NCI-H2107 treated with DMSO at 0.1 percent for 48 hours (cell line): ENCODE measurements at regions not wholly inside any gene's neighbourhood (a gene's known extent, or its start where the extent isn't known, plus 50 kb on each side); places are given as distances from the start of the nearest gene placed in this dataset.

Experiments used
- DNase-seq: peaks from one replicate; lab custom pipeline; 2025; ENCODE audit not compliant: unreplicated experiment; lab: John Stamatoyannopoulos, UW

DNA sequence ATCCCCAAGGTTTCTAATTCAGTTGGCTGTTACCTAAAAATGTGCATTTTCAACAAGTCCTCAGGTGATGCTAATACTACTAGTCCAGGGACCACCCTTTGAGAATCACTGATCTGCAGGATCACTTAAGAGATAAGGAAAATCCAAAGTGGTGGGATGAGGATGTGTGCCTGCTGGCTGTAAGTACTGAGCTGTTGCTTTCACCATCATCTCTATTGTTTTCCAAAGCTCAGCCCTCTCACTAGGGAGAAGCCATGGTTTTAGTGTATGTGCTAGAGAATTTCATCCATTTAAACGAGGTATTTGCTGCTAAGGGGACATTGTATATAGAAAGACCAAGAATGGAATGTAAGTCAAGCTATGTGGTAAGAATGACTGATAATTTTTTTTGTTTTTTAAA, 202.3 kb downstream of the KIF21A start:
- no peak for DNase-seq

DNA sequence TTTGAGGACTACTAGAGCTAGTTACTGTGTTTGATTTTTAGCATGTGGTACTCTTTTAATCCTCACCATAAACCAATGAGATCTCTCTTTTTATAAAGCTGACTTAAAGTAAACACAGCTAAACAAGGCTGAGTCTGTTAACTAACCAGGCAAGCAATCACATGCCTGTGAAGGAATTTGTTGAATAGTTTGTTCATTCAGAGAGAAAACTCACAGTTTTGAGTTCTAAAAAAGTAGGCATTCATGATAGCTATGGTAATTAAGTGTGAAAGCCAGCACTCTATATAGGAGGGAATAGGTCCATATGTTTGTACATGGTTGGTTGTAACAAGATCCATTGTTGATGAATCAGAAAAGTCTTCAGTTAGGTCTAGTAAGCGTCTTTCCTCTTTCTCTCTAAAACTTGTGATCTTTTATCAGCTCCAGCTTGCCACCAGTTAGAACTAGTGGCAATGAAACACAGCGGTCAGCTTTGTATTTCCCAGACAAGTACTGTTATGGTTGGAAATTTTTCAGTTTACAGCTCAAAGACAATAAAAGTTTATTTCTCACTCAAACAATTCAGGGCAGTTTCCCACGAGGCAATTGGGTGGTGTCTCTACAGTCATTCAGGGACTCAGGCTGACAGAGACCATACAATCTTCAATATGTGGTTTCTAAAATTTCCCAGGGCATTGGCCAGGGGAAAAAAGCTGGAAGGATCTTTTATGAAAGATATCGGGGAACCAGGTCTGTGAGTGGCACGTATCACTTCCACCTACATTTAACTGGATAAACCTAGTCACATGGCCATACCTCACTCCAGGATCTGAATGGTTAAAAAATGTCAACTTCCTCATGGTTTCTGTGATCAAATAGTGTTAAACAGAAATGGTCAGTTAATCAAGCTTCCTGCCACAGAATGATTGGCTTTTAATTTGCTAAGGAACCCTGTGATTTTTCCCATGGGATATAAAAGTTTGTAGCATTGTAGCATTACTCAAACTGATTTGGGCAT, 203.1 kb downstream of the KIF21A start:
- DNase-seq, result no peak

DNA sequence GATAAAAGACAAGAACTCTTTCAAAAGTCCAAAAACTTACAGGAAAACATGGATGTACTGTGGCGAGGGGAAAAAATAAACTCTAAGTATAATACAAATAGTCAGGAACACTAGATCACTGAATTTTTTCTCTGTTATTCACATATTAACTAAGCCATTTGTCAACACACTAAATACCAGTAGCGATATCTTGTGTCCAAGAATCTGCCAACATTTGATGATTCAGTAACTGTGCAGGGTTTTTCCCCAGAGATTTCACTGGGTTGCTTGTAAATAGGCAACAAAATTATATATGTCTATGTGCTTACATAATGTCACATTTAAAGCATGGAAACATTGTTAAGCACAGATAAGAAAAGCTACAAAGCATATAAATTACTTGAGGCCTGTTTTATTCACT, 205.9 kb downstream of the KIF21A start:
- DNase-seq, result no peak

DNA sequence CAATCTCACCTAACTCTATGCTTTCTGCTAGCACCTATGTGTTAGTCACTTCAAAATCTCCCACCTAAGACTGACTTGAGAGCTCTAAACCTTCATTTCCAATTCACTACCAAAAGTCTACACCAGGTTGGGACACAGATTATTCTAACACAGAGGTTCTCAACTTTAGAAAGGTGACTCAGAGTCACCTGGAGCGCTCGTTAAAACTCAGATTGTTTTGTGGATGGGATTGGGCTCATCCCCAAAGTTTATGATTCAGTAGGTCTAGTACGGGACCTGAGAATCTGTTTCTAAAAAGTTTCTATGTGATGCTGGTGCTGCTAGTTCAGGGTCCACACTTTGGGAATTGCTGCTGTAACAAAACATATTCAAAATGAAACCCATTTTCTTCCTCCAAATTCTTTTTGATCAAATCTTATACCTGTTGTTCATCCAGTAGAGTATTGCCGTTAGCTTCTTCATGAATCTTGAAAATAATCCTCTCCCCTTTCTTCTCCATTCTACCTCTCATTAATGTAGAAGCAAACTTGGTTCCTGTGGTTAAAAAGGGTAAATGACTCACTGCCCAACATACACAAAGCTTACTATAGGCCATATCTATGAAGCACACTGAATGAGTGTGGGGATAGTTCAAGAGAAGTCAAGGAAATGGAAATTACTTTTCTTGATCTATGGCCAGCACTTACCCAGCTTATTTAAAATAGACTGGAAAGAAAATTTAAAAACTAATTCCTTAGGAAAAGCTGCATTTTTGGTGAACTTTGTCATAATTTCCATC, 206.7 kb downstream of the KIF21A start:
- no peak for DNase-seq

DNA sequence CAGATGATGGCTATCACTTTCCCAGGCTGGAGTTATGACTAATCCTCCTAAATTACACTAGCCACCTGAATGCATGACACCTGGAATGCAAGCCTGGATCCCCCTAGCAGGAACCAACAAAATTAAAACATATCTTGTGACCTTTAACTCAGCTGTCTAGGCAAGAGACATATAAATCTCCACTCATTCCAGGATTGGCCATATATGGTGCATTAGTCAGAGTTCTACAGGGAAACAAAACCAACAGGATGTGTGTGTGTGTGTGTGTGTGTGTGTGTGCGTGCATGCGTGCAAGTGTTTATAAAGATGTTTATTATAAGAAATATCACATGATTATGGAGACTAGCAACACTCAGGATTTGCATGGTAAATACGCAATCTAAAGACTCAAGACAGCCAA, 212.8 kb downstream of the KIF21A start:
- no peak for DNase-seq

DNA sequence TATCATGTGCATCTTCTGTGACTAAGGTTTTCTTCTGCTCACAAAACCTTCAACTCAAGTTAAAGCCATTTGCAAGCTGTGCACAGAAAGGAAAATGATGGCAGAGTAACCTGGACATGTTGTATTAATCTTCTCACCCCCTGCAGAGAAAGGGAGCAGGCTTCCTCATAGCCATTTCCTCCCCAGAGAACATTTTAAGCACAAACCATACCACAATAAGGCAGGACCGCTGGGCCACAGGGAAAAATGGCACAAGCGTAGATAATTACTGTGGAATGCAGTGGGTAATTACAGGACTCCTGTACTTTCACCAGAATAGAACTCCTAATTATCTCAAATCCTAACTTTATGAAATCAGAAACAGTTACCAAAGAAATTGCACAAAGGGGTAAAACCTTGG, 215.7 kb downstream of the KIF21A start:
- DNase-seq, result no peak

DNA sequence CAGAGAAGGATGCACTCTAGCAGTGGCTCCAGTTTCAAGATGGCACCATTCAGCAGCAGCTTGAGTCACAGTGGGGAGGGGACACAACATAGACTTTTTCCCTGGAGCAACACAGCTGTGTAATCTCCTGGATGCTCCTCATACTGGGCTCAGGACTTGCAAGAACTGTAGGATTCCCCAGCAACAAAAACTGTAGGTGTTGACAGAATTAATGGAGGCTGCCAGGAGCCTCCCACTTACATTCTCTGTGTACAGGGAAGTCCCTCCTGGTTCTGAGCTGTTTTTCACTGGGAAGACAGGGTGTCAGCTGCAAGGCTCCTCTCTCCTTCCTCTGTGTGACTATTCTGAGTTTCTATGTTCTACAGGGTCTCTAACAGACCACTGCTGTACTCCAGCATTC, 217.9 kb downstream of the KIF21A start:
- DNase-seq, result no peak

DNA sequence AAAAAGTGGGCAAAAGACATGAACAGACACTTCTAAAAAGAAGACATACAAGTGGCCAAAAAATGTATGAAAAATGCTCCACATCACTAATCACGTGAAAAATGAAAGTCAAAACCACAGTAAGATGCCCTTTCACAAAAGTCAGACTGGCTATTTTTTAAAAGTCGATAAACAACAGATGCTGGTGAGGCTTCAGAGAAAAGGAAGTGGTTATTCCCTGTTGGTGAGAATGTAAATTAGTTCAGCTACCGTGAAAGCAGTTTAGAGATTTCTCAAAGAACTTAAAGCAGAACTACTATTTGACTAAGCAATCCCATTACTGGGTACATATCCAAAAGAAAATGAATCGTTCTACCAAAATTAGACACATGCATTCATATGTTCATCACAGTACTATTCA, 237.0 kb downstream of the KIF21A start:
- no peak for DNase-seq

DNA sequence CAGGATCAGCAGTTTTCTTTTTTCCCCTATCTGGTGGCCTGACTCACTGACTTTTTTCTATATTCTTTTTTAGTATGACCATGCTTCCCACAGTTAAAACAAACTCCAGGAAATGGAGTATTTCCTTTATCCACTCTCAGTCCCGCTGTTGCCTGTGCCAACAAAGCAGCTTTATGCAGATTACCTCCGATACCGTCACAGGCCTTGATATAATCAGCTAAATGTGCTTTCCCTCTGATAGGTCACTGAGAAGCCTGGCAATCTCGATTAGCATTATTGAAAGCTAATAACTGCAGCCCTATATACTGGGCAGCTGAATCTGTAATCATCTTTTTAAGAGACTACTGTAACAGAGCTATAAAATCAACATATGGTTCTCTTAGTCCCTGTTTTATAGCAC, 243.6 kb downstream of the KIF21A start:
- DNase-seq, result no peak

DNA sequence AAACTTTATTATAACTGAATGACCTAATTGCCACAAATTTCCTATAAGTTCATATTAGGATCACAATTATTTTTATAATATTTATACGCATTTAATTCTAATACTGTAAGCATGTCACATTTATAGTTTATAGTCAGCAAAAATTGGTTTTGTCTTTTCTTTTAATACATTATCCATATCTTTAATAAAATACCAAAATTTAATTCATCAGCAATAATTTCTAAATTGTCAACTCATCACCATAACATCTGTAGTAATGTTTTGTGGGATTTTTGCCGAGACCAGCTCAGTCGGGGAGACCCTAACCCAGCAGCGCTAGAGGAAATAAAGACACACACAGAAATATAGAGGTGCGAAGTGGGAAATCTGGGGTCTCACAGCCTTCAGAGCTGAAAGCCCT, 254.2 kb downstream of the KIF21A start:
- no peak for DNase-seq

DNA sequence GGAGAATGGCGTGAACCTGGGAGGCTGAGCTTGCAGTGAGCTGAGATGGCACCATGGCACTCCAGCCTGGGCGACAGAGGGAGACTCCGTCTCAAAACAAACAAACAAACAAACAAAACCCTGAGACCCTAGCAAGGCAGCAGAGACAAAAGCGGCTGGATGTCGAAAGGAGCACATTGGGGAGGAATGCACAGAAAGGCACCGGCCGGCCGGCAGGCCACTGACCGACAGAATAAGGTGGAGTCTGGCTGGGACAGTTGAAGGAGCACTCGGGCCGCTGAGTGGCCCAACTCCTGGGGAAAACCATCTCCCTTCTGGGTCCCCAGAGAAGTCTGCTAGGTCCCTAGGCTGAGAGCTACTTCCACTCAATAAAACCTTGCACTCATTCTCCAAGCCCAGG, 256.2 kb downstream of the KIF21A start:
- no peak for DNase-seq

DNA sequence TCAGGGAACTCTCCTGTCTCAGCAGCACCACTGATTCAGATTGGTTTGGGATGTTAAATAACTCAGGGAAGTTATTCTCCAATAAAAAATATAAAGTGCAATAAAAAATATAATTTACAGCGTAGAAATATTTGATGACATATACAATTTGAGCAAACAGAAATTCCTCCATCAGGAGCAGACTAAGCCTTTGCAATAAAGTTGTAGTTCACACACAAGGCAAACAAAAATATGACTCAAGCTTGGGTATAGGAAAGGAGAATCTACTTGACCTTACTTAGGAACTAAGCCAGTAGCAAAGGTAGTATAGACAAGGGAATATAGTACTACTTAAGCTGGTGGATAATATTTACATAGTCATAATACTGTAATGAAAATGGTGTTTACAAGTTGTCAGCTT, 264.1 kb downstream of the KIF21A start:
- no peak for DNase-seq

DNA sequence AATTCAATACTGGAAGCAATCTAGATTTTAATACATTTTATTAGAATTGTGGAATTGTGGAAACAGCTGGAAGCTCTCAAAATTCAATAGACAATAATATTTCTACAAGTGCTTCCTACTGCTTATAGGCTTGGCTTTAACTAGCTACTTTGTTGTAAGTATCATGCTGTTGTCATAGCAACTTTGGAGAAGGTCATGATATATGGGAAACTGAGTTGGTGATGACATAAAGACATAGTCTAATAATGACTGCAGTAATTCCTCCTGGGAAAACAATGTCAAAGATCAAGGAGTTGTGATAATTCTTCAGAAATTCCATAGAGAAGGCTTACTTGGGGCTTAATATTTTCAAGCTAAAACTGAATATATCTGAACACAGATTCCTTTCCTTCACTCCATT, 266.6 kb downstream of the KIF21A start:
- DNase-seq, result no peak

DNA sequence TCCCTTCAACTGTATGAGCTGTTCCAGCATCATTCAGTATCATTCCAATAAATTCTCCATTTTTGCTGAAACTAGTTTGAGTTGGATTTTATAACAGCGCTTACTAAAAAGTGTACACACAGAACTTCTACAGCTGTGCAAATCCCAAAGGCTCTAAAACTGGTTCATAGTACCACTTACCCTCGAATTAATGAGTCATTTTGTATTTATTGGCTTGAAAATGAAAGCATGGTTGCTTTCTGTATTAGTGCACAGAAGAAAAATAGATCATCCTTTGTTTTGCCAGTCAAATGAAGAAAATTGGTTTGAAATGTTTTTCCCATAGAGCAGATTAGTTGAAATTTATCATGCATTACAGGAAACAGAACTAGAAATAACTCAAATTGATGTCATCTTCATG, 268.3 kb upstream of the CPNE8 start:
- no peak for DNase-seq

DNA sequence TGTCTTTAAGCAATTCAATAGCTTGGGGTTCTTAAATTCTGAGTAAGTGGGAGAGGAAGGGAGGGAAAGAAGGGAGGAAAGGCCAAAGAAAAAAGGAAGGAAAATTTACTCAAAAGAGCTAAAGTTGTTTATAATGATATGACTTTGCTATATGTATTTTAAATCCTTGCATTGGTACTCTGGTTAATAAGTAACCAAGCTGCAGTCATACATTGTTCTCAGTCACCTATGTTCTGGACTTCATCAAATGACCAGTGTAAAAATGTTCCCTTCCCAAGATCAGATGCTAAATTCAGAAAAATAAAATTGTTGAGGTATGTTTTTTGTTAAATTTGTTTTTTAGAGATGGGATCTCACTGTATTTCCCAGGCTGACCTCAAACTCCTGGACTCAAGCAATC, 259.9 kb upstream of the CPNE8 start:
- no peak for DNase-seq

DNA sequence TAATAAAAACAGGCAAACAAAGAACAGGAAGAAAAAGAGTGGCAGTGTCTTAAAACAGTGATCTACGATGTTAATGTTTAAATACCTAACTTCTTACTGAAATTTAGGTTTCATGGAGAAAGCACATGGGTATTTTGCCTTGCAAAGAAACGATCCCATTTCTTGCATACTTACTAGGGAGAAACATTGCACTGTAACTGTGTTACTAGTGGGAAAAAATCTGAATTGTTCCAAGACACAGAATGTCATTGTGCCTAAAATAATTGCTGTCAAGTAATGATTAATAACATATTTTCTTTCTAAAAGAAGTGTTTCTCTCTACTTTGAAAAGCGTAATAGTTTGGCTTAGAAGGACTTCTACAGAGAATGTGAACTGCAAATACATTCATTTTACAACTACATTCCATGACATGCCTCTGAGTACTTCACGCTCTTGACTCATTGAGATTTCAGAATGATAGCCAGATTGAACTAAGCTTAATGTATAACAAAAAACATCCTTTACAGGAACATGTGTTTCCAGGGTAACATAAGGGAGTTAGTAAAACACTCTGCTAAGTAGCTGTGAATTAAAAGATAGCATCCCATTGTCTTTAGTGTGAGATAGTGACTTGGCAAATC, 256.2 kb upstream of the CPNE8 start:
- no peak for DNase-seq

DNA sequence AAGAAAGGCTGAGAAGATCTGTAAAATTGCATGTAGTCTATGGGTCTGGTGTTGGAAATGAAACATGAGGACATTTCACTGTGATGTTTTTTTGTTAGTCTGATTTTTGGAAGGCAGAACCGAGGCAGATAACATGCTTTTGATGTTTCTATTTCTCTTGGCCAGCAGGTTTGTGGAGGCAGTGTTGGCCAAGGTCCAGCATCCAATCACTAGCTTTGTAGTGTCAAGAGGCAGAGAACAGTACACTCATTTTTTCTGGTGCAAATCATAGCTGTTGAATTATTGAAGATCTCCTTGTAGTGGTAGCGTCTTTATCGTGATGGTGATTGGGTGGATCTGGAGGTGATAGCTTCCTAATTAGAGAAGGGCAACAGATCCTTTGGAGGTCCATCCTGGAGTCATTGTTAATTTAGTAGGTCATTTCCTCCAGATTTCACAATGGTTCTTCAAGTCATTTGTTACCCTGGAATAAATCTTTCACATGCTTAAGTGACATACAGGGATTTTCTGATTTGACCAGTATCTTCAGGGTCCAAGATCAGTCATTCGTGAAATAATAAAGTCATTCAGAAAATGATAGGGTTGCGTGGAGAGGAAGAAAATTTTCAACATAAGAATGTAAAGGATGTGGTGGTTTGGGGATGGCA, 252.4 kb upstream of the CPNE8 start:
- DNase-seq, result no peak

DNA sequence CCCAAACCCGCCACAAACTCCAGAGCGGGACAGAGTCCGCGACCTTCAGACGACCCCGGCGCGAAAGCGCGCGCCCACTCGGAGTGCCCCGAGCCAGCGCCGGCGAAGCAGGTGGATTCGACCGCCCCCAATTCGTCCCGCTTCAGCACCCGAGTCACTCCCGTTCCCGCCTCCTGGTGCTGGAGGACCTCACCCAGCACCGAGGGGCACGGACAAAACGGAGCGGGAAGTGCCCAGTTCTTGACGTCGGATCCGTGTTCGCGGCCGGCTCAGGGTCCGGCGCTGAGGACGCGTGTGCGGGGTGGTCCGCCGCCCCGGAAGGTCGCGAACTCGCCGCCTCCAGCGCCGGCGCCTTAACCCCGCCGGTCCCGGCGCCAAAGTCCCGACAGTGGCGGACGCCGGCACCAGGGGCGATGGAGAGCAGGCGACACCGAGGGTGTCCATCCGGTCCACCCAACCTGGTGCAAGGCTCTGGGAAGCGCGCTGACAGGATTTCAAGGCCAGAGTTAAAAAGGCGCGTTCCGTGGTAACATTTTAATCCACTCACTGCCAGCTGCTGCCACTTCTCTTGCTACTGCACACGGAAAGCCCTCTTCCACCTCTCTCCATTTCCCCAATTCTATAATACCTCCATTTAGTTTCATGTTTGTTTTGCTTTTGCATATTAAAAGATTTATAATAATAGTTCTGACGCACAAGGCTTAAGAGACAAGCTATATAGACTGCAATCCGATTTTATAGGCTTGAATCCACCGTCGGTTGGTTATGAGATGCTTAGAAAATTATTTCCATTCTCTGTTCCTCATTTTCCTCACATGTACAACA, 240.0 kb upstream of the CPNE8 start:
- no peak for DNase-seq

DNA sequence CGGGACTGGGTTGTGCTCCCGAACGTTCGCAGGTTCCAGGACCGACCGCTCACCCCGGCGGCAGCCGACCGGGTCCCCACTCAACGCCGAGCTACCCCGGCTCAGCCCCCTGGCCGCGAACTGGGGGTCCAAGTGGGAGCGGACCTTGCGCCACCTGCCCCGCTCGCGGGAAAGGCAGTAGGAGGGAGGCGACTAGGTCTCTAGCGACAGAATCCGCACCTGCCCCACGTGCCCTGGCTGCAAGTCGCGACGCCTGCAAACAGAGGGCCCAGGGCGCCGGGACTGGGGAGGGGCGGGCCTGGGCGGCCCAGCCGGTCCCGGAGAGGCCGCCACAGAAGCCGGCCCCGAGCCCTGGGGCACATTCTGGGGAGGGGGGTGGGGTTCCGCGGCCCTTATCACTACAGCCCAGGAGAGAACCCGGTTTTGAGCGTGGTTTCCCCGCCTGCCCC, 239.2 kb upstream of the CPNE8 start:
- DNase-seq, result no peak

DNA sequence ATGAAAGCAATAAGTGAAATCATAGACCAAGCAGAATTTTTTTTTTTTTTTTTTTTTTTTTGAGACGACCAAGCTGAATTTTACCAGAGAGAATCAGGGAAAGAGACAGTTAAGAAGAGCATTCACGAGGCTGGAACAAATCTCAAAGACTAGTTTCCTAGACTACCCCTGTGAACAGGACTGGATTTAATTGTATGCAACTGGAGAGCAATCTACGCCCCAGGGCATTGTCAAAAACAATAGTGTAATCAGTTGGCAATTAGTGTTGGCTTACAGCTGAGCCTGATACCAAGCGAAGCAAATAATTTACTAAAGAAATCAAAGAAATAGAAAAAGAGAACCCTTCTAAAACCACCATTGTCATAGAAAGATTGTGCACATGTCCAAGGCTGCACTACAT, 232.9 kb upstream of the CPNE8 start:
- no peak for DNase-seq
